Adrenal gland (tissue), 9 donors: ENCODE measurements at regions not wholly inside any gene's neighbourhood (a gene's known extent, or its start where the extent isn't known, plus 50 kb on each side); places are given as distances from the start of the nearest gene placed in this dataset.

ENCODE experiments used
- DNase-seq, 7 donors: peaks; one replicate each; pipeline ENCODE4 v3.0.0-alpha.2; 2019 to 2020
- H3K27ac ChIP-seq, 5 donors: fragments of 200-600 bp; sonication (generic) in 4 of 5; 1 replicate in 3 of 5; 2 replicates in 2 of 5; pipeline versions ENCODE4 v1.5.1 to v1.8.0; 2016 to 2020; ENCODE audit warnings: mild to moderate bottlenecking in 1 of 5
- H3K27me3 ChIP-seq: fragments of 200-600 bp; 2 replicates; pipeline ENCODE4 v1.8.0; 2021
- H3K36me3 ChIP-seq, 2 donors: fragments of 200-600 bp; replicated peaks in 1 of 2; 1 replicate in 1 of 2; 2 replicates in 1 of 2; pipeline versions ENCODE4 v1.5.1 to v1.8.0; 2018 to 2022
- H3K4me1 ChIP-seq, 2 donors: fragments of 200-600 bp; replicated peaks in 1 of 2; 1 replicate in 1 of 2; 2 replicates in 1 of 2; pipeline versions ENCODE4 v1.5.1 to v1.8.0; 2018 to 2021
- H3K4me3 ChIP-seq, 4 donors: fragments of 200-600 bp; sonication (generic) in 3 of 4; one replicate each; pipeline ENCODE4 v1.5.1; 2016 to 2018
- H3K9me3 ChIP-seq, 3 donors: fragments of 200-600 bp; sonication (generic) in 1 of 3; replicated peaks in 1 of 3; 1 replicate in 2 of 3; 2 replicates in 1 of 3; pipeline versions ENCODE4 v1.5.1 to v1.8.0; 2016 to 2021
- CTCF ChIP-seq, 6 experiments: fragments of 450-650 bp in 4 of 6; fragments of 200-600 bp in 2 of 6; sonication (generic) in 1 of 6; IDR thresholded peaks; 1 replicate in 5 of 6; 2 replicates in 1 of 6; pipeline versions ENCODE4 v1.5.1 to v1.8.0; 2016 to 2021; ENCODE audit warnings: antibody characterized with exemption in 6 of 6, mild to moderate bottlenecking in 2 of 6, moderate library complexity in 1 of 6
- POLR2A ChIP-seq, 2 donors: fragments of 450-650 bp; IDR thresholded peaks; one replicate each; pipeline ENCODE4 v1.6.1; 2017; ENCODE audit warnings: antibody characterized with exemption in 2 of 2, mild to moderate bottlenecking in 2 of 2, moderate library complexity in 1 of 2
- WGBS, 4 donors: extraction: QIAGEN DNeasy Blood & Tissue Kit in 2 of 4; methylation state at CpG; one replicate each; pipeline versions ENCODE4 v1.1.5 to v1.1.7; 2013 to 2017; 5-methylcytosine and 5-hydroxymethylcytosine counted together
- intact Hi-C, 2 donors: fragments of 100-400 bp; cut with DNase I; formaldehyde crosslinking; loops; one replicate each; pipeline versions ENCODE4 v1.14.1 to v1.15.0; 2022 to 2023
- donor health status: healthy with polysubstance abuse.
- donor health status: Bipolar disorder and iron deficiency.
- donor health status: DM: yes; HTN: yes; CAD: no.
- donor health status: DM: no; HTN: no; CAD: no.
- donor health status: DM: no; HTN: no; CAD: no.

DNA sequence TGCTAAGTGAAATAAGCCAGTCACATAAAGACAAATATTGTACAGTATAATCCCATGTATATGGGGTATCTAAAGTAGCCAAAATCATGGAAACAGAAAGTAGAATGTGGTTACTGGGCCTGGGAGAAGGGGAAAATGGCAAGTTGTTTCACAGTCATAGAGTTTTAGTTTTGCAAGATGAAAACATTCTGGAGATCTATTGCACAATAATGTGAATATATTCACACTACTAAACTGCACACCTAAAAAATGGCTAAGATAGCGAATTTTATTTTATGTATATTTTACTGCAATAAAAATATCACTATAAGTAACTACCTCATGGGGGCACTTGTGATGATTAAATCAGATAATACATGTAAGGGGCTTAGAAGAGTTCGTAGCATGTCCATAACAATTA is 72.0 kb upstream of the ARHGAP32 start:
- Histone ChIP-seq H3K36me3 (no peaks in the 10 kb centered on the region), H3K27ac (no peak overlapping the region), H3K27me3 (no peaks in the 10 kb centered on the region), H3K9me3 (no peaks in the 10 kb centered on the region), H3K4me1 (peaks cover 0 to 40% of the 10 kb centered on the region in 2 donors), H3K4me3 (no peak overlapping the region)
- DNase-seq, result no peak
- TF ChIP-seq POLR2A (IDR thresholded peaks at IDR 0.05) (no peak), CTCF (IDR thresholded peaks at IDR 0.05) (no peak)
- intact Hi-C loops, result no loop called here
- 94 to 98% (median 96%) methylated on average over 2 of the region's 2 CpGs for WGBS, 4 donors

GRCh38 chr11:129260750-129261149 is 68.6 kb upstream of the ARHGAP32 start:
- H3K4me1 ChIP-seq, result peaks cover 0 to 33% of the 10 kb centered on the region in 2 donors
- no peaks in the 10 kb centered on the region for H3K27me3 ChIP-seq
- 67 to 75% (median 69%) methylated on average over 1 of the region's 1 CpG for WGBS, 4 donors
- DNase-seq, result no peak
- TF ChIP-seq POLR2A (IDR thresholded peaks at IDR 0.05) (no peak), CTCF (IDR thresholded peaks at IDR 0.05) (peak in 2 of 6 experiments; percentile 3 to 13)
- H3K4me3 ChIP-seq, result no peak overlapping the region
- H3K27ac ChIP-seq, result no peak overlapping the region
- H3K36me3 ChIP-seq, result no peaks in the 10 kb centered on the region
- intact Hi-C loops, result no loop called here
- no peaks in the 10 kb centered on the region for H3K9me3 ChIP-seq

DNA sequence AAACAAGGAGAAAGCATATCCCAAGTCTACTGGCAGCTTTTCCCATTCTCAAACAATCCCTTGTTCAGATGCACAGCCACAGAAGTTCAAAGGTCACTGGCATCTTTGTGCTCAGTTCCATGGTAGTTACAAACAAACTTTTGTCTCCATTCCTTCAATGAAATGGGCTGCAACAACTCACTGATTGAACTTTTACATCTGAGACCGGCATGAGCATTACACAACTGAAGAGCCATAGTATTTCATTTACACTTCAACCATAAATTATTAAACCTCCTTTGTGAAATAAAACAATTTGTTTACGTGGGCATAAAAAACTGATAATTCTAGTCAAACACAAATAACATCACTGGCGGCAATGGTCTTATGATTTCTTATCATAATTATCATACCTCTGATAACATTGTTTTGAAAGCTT is 67.8 kb upstream of the ARHGAP32 start:
- intact Hi-C loops, result no loop called here
- H3K4me1 ChIP-seq, result peaks cover 0 to 27% of the 10 kb centered on the region in 2 donors
- DNase-seq, result no peak
- H3K27ac ChIP-seq, result no peak overlapping the region
- no peaks in the 10 kb centered on the region for H3K27me3 ChIP-seq
- TF ChIP-seq CTCF (IDR thresholded peaks at IDR 0.05) (no peak), POLR2A (IDR thresholded peaks at IDR 0.05) (no peak)
- H3K36me3 ChIP-seq, result no peaks in the 10 kb centered on the region
- H3K4me3 ChIP-seq, result no peak overlapping the region
- 54 to 69% (median 65%) methylated on average over 3 of the region's 3 CpGs for WGBS, 4 donors
- H3K9me3 ChIP-seq, result no peaks in the 10 kb centered on the region

DNA sequence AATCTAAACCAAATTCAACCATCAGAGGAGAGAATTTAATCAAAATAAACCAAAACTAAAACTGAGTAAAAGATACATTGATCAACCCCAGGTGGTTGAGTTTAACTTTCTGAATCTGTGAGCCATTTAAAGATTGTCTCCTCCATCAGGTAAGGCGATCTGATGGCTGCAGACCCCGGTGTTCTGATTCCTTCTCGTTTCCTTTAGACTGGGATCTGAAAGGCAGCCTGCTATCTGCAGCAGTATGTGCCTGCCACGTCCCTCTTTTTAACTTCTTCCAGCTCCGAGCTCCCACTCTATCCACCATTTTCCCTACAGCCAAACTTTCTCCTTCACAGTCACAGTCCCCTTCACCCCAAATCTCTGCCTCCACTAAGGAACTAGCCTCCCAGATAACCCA is 66.1 kb upstream of the ARHGAP32 start:
- Histone ChIP-seq H3K9me3 (no peaks in the 10 kb centered on the region), H3K27ac (no peak overlapping the region), H3K4me1 (peaks cover 0 to 23% of the 10 kb centered on the region in 2 donors), H3K36me3 (no peaks in the 10 kb centered on the region), H3K27me3 (no peaks in the 10 kb centered on the region), H3K4me3 (no peak overlapping the region)
- 74 to 86% (median 80%) methylated on average over 5 of the region's 5 CpGs for WGBS, 4 donors
- intact Hi-C loops, result no loop called here
- DNase-seq, result no peak
- TF ChIP-seq POLR2A (IDR thresholded peaks at IDR 0.05) (no peak), CTCF (IDR thresholded peaks at IDR 0.05) (no peak)
